ENCODE measurements at regions not wholly inside any gene's neighbourhood (a gene's known extent, or its start where the extent isn't known, plus 50 kb on each side); places are given as distances from the start of the nearest gene placed in this dataset.
"Not testable (repeated sequence)": the region's sequence is repeated elsewhere in the genome, so short reads cannot be mapped to it uniquely, and the experiment has no call there.

DNA sequence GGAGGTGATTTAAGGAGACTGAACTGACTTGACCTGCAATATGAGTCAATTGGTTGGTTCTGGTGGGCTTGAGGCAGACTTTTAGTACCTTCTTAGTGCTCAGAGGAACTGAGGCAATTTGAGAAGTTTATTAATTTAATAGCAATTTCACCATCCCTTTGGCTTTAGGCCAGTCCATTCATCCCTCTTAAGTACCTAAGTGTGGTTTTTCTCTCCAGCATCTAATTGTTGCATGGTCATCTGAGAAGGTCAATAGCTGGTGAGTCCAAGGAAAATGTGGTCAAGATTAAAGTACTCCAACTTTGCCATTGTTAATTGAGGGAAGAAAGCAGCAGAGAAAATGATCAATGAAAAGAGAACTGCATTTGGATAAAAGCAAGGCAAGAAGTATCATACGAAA lies 115.4 kb upstream of the DYRK2 start:
- no peak for DNase-seq
- no peaks in the 10 kb centered on the region for H3K36me3 ChIP-seq
- no peaks in the 10 kb centered on the region for H3K9me3 ChIP-seq
- no peaks in the 10 kb centered on the region for H3K27me3 ChIP-seq
- no peak overlapping the region for H3K4me3 ChIP-seq

DNA sequence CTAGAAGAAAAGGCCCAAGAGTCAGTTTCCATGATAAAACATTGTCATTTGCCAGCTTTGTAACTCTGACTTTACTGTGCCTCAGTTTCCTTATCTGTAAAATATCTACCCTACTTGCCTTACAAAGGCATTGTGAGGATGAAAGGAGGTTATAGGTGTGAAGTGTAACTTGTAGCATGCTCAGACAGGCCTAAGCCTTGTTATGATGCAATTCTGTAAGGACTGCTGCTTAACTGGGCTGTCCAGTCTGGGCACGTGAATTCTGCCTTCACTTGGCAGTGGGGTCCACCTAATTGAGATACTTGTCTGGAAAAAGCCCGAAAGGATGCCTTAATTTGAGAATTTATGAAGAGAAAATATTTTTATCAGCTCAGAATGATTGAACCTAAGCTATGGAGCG lies 114.5 kb upstream of the DYRK2 start:
- H3K27me3 ChIP-seq = no peaks in the 10 kb centered on the region
- no peaks in the 10 kb centered on the region for H3K36me3 ChIP-seq
- H3K4me3 ChIP-seq = no peak overlapping the region
- H3K9me3 ChIP-seq = no peaks in the 10 kb centered on the region
- DNase-seq = no peak

DNA sequence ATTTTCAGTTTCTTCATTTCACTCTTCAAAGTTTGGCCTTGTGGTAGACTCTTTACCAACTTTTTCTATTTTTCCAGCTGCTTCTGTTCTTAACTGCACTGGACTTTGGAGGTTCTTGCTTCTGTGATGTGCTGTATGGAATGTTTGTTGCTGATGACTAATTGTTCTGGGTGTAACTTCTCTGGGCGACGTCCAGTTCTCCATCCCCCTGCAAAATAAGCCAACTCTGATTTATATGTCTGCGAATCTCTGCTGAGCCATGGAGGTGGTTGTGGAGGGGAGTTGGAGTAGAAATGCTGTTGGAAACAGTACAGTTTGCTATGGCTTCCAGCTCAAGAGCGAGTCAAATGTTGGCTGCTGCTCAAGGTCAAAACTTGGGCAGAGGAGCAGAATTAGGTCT lies 113.9 kb upstream of the DYRK2 start:
- Histone ChIP-seq H3K36me3 (no peaks in the 10 kb centered on the region), H3K4me3 (no peak overlapping the region), H3K9me3 (no peaks in the 10 kb centered on the region), H3K27me3 (no peaks in the 10 kb centered on the region)
- peak; percentile 87 for DNase-seq

DNA sequence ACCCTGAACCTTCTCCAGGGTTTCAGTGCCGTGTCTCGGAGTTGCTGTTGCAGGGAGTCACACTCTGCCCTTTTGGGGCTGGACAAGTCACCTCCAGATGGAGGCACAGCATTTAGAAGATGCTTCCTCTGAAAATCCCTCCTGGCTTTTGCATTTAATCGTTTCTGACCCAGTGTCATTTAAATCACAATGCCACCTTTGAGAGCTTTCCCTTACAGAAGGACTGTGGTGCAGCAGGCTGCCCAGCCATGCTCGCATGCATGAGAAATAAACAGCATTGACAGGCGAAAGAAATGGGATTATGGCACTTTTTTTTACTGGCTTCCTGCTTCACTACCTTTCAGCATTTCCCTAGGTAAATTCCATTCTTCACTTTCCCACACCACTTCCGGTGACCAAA lies 113.4 kb upstream of the DYRK2 start:
- Histone ChIP-seq H3K4me3 (no peak overlapping the region), H3K9me3 (no peaks in the 10 kb centered on the region), H3K27me3 (no peaks in the 10 kb centered on the region), H3K36me3 (no peaks in the 10 kb centered on the region)
- DNase-seq = no peak

DNA sequence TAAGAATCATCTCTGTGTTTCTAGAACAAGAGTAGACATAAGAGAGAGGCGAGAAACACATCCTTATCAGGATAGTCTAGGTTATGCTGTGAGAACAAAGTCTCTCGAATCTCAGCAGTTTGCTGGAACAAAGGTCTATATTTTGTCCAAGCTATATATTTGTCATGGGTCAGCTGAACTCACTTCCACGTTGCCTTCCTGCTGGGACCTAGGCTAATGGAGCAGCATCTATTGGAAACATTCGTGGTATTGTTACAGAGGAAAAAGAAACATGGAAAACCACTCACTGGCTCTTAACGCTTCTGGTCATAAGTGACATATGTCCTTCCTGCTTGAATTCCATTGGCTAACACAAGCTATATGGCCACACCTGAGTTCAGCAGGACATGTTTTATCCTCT lies 112.6 kb upstream of the DYRK2 start:
- H3K4me3 ChIP-seq = no peak overlapping the region
- H3K9me3 ChIP-seq = no peaks in the 10 kb centered on the region
- no peaks in the 10 kb centered on the region for H3K36me3 ChIP-seq
- DNase-seq = no peak
- no peaks in the 10 kb centered on the region for H3K27me3 ChIP-seq

DNA sequence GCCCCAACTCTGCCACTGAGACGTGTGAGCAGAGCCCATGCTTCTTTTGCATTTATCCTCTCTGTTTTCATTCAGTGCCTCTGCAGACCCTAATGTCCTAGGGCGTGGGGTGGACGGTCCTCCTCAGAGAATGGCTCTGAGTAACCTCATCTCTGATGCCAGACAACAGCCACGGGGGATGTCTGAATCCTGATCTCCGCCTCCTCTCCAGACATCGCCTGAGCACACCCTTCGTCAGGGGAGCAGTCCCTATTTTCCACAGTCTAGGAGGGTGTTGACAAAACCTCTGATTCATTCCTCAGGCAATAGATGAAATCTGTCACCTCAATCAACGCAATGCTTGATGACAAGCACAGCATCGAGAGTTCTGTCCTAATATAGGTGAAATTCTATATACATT lies 109.2 kb upstream of the DYRK2 start:
- H3K9me3 ChIP-seq = no peaks in the 10 kb centered on the region
- H3K36me3 ChIP-seq = no peaks in the 10 kb centered on the region
- DNase-seq = no peak
- H3K4me3 ChIP-seq = no peak overlapping the region
- H3K27me3 ChIP-seq = no peaks in the 10 kb centered on the region

DNA sequence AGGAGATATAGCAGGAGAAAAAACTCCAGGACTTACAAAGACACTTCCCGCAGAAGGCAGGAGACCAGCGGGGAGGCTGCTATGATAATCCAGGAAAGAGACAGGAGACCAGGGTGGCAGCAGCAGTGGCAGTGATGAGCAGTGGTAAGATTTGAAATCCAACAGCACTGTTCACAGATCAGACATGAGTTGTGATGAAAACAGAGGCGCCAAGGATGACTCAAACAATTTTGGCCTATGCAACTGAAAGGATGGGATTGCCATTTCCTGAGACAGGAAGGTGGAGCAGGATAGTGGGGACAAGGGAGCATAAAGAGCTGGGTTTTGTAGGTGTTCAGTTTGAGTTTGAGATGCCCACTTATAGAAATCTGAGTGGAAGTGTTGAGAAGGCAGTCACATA lies 108.6 kb upstream of the DYRK2 start:
- Histone ChIP-seq H3K4me3 (no peak overlapping the region), H3K36me3 (no peaks in the 10 kb centered on the region)
- DNase-seq = peak; percentile 49

DNA sequence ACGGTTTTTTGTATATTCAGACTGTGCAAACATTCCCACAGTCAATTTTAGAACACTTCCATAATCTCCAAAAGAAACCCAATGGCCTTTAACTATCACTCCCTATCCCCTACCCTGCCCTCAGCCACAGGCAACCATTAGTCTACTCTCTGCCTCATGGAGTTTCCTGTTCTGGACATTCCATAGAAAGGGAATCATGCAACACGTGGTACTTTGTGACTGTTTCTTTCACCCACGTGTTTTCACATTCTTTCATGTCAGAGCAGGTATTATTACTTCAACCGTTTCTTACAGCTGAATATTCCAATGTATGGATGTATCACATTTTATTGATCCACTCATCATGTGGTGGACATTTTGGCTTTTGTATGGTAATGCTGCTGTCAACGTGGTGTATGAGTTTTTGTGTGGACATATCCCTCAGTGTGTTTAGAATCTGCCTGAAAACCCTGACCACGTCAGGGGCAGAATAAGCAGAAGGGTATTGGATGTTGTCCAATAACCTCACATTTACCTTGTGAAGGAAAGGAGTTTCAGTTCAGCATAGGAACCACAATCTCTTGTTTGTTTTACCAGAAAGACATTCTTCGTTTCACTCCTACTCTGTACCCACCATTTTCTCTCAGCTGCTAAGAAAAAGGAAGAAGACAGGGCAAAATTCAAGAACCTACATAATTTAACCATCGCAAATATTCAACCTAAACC lies 107.5 kb upstream of the DYRK2 start:
- no peaks in the 10 kb centered on the region for H3K9me3 ChIP-seq
- H3K27me3 ChIP-seq = no peaks in the 10 kb centered on the region
- no peaks in the 10 kb centered on the region for H3K36me3 ChIP-seq
- no peak overlapping the region for H3K4me3 ChIP-seq
- no peak for DNase-seq

More for the DNA sequence above, 108.6 kb upstream of the DYRK2 start:
- H3K27me3 ChIP-seq = no peaks in the 10 kb centered on the region
- no peaks in the 10 kb centered on the region for H3K9me3 ChIP-seq

DNA sequence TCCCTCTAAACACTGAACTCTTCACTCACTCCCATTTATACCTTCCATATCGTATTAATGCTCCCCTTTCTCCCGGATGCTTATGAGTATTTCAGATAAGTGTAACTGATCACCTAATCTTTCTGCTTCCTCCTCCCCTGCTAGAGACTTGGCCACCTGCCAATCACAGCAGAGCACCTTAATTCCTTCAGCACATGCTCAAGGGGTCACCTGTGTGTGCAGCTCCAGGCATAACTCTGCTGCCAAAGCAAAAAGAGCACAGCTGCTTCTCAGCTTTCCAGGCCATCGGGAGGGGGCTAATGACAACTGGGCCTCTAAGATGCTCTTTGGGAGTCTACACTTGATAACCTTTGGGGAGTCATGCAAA lies 106.9 kb upstream of the DYRK2 start:
- Histone ChIP-seq H3K4me3 (no peak overlapping the region), H3K27me3 (no peaks in the 10 kb centered on the region), H3K36me3 (no peaks in the 10 kb centered on the region), H3K9me3 (no peaks in the 10 kb centered on the region)
- DNase-seq = no peak

DNA sequence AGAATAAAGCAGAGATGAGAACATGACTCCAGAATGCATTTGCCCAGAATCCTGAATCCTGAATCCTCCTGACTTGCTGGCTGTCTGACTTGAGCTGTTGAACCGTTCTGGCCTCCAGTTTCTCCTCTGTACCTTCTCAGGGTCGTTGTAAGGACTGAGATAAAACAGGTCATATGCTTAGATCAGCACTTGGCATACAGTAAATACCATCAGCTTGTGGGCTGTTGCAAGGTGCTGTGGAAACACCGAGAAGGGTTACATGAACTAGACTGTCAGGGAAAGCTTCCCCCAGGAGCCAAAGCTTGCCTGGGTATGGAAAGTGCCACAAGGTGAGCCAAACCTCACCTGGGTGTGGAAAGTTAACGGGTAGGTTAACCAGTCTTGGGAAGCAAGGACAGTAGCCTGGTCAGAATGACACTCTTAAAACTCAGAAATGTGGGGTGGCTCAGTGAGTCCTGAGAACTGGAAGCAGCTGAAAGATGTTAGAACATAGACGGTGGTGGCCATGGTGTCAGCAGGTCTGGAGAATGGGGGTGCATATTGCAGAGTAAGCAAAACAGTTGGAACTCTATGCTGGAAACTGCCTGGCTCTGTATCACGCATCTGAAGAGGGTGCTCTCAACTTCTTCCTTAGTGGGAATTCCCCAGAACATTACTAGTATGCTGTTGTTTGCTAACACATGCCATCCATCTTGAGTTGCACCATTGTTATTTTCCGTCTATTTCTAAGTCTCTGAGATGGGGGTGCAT lies 105.3 kb upstream of the DYRK2 start:
- H3K4me3 ChIP-seq = no peak overlapping the region
- no peaks in the 10 kb centered on the region for H3K27me3 ChIP-seq
- no peaks in the 10 kb centered on the region for H3K36me3 ChIP-seq
- DNase-seq = no peak
- H3K9me3 ChIP-seq = no peaks in the 10 kb centered on the region

DNA sequence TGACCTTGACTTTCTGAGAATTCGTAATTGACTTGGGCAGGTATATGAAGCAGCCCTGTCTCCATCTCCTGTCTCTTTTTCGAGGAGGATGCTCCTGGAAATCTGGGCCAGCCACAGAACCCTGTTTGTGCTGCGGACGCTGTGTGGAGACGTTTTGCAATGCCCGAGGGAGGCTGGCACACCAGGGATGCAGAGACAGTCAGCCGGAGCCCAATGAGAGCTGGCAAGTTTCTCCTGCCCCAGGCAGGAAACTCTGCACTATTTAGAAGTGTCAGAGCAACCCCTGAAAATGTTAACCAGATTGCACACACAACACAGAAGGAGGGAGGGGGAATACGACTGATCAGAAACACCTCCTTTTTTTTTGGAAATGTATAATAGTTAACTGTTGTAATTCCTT lies 103.2 kb upstream of the DYRK2 start:
- no peaks in the 10 kb centered on the region for H3K9me3 ChIP-seq
- DNase-seq = no peak
- H3K4me3 ChIP-seq = no peak overlapping the region
- H3K36me3 ChIP-seq = no peaks in the 10 kb centered on the region
- no peaks in the 10 kb centered on the region for H3K27me3 ChIP-seq

DNA sequence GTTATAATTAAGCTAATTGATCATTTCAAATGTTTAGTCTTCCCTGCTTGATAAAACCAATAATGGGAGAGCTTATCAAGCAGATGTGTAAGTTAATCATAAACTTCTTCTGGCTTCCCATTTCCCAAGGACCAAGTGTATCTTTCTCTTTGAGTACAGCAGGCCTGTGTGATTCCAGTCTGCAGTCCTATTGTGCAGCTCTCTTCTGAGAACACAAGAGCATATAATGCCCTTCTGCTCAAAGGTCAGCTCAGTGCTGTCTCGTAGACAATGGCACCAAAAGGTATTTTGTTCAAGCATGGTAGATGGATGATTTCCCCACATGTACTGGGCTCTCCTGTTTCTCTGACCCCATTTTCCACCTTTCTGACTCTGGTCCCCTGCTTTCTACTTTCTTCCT lies 101.8 kb upstream of the DYRK2 start:
- H3K27me3 ChIP-seq = no peaks in the 10 kb centered on the region
- H3K4me3 ChIP-seq = no peak overlapping the region

DNA sequence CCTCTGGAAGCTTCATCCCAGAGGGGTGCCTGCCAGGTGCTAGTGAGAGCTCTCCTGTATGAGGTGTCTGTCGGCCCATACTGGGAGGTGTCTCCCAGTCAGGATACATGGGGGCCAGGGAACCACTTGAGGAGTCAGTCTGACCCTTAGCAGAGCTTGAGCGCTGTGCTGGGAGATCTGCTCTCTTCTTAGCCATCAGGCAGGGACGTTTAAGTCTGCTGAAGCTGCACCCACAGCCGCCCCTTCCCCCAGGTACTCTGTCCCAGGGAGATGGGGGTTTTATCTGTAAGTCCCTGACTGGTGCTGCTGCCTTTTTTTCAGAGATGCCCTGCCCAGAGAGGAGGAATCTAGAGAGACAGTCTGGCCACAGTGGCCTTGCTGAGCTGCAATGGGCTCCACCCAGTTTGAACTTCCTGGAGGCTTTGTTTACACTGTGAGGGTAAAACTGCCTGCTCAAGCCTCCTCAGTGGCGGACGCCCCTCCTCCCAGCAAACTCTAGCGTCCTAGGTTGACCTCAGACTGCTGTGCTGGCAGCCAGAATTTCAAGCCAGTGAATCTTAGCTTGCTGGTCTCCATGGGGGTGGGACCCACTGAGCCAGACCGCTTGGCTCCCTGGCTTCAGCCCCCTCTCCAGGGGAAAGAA lies 93.3 kb upstream of the DYRK2 start:
- H3K36me3 ChIP-seq, H3K27me3 ChIP-seq, H3K9me3 ChIP-seq, H3K4me3 ChIP-seq: not testable (repeated sequence)
- DNase-seq = peak; percentile 41

More for the DNA sequence above, 101.8 kb upstream of the DYRK2 start:
- no peak for DNase-seq
- Histone ChIP-seq H3K9me3 (no peaks in the 10 kb centered on the region), H3K36me3 (no peaks in the 10 kb centered on the region)

DNA sequence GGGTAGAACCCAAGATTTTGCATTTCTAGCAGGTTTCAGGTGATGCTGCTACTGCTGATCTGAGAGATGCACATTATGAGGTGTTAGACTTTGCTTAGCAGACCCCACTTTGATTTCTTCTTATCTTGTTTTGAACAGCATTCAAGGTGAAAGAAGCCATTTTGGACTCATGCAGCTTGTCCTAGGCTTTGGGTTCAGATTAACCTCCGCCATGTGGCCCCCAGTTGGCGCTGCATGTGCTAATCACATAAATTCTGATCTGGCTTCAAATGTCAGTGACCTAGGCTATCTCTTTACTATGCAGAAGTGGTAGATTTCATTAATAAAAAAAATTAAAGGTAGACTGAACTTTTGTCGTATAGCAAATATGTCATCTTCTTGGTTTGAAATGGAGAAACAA lies 89.8 kb upstream of the DYRK2 start:
- Histone ChIP-seq H3K9me3 (no peaks in the 10 kb centered on the region), H3K4me3 (no peak overlapping the region), H3K27me3 (no peaks in the 10 kb centered on the region), H3K36me3 (no peaks in the 10 kb centered on the region)
- DNase-seq = no peak

DNA sequence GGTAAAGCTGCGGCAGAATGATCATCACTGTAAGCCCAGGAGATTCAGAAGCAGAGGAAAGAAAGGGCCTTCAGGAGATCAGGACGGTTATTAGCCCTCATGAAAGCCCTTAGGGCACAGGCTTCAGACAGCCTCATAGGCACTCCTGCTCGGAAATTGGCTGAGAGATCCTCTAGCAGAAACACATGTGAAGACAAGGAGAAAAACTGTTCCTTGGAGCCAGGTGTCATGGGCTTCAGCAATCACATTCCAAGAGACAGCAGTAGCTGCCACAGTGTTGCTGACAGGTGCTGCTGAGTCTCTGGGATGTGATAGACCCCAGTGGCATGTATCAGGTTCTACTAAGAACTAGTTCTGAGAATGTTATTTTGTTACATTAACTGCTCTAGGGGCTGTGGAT lies 88.8 kb upstream of the DYRK2 start:
- no peaks in the 10 kb centered on the region for H3K27me3 ChIP-seq
- no peak overlapping the region for H3K4me3 ChIP-seq
- no peaks in the 10 kb centered on the region for H3K36me3 ChIP-seq
- H3K9me3 ChIP-seq = no peaks in the 10 kb centered on the region
- DNase-seq = no peak

DNA sequence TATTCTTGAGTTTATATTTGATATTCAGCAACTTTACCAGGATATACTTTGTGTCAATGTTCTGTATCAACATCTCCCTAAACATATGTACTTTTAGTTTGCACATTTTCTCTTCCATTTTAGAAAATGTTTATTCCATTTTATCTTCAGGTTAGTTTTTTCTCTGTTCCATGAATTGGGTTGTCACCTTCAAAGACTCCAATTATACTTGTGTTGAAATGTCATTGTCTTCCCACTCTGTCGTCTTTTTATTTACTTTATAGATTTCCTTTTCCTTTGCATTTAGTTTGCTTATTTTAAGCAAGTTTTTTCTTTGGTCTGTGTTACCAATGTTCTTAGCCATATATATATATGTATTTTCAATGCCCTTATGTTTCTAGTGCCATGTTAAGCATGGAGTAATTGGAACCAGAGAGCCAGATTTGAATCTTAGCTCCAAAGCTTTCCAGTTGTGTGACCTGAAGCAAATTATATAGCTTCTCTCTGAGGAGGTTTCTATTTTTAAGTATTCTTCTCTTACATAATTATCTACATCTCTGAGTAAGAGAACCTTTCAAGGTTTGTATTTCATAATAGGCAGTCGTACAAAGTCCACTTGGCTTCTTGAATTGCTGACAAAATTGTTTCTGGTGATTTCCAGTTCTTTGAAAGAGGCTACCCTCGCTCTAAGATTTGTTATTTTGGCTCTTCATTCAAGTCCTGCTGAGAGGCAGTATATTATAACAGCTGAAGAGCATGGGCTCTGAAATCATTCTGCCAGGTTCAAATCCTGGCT lies 85.8 kb upstream of the DYRK2 start:
- Histone ChIP-seq H3K9me3 (0 out of 2 replicates have a peak, but pooled peaks cover 2% of the 10 kb centered on the region), H3K36me3 (no peaks in the 10 kb centered on the region), H3K27me3 (no peaks in the 10 kb centered on the region), H3K4me3 (no peak overlapping the region)
- no peak for DNase-seq

DNA sequence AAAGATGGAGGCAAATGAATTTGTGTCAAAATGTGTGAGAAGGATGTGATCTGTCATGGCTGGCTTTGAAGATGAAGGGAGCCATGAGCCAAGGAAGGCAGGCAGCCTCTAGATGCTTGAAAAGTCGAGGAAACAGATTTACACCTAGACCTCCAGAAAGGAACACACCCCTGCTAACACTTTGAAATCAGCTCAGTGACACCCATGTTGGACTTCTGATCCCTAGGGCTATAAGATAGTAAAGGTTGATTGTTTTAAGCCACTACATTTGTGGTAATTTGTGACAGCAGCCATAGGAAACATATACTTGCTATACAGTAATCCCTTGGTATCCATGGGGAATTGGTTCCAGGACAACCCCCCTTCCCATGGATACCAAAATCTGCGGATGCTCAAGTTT lies 80.5 kb upstream of the DYRK2 start:
- H3K27me3 ChIP-seq = no peaks in the 10 kb centered on the region
- no peaks in the 10 kb centered on the region for H3K36me3 ChIP-seq
- H3K9me3 ChIP-seq = 0 out of 2 replicates have a peak, but pooled peaks cover 2% of the 10 kb centered on the region
- H3K4me3 ChIP-seq = no peak overlapping the region
- DNase-seq = no peak
